HG03060 (cell line): ENCODE measurements at regions not wholly inside any gene's neighbourhood (a gene's known extent, or its start where the extent isn't known, plus 50 kb on each side); places are given as distances from the start of the nearest gene placed in this dataset.

Source experiments
- ATAC-seq: cut with Tn5 transposase; IDR thresholded peaks from one replicate; pipeline ENCODE4 v1.9.1; 2021; ENCODE audit warnings: low read depth, moderate number of reproducible peaks; ENCODE audit not compliant: unreplicated experiment

DNA sequence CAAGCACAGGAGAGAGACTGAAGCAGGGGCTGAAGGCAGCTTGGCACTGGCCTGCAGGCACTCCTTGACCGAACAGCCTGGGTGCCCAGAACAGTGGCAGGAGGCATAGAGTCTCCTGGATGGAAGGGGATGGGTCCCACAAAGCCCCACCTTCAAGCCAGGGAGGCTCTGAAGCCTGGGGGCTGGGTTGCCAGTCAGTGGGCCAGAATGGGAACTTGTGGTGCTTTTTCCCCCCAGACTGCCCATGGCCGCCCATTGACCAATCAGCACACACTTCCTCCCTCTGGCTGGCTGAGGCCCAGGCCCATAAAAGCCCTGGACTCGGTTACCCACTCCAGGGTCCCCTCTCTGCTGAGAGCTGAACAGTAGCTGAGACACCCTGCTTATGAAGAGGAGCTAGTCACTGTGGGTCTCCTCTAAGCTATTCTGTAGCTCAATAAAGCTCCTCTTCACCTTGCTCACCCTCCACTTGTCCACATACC lies 109.6 kb downstream of the ELAPOR2 start:
- ATAC-seq: no peak

DNA sequence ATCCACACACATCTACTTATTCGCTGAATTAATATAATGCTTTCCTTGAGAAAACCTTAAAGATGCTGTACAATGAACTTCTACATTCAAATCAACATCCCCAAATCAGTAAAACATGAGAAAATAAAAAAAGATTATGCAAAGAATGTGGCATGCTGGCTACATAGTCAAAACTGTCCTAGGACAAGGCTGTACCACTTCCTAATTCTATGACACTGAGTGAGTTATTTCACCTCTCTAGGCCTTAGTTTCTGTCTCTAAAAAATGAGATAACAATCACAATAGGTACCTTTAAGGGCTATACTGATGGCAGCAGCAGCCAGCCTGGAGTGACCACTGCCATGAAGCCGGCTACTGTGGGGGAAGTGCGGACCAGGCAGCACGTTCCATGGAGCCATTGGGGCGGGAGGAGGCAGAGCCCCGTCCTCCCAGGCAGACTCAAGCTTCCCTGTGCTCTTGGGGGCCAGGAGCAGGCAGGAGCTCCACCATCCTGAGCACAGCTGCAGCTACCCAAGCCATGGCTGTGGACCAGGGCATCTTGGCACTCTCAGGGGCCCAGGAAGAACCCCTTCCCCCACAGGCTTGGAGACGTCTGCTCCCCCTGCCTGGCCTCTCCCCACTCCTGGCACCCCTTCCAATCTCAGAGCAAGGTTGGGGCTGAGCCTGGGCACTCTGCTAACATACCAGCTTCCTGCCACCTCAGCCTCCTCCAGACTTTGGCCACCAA lies 110.2 kb downstream of the ELAPOR2 start:
- ATAC-seq: peak; percentile 96

DNA sequence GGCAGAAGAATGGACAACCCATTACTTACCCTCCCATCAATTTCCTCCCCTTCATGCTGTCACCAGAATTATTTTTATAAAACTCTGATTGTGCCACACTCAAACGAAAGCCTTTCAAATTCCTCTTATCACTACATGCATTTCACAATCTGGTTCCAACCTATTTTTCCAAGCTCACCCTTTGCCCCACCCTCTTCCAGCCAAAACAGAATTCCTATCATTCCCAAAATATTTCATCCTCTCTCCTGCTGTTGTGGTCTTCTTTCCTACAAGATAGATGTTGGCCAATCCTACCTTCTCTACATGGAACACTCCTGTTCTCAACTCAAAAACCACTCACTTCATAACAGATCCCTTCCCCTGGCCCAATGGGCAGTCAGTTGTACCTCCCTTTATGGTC lies 111.5 kb downstream of the ELAPOR2 start:
- no peak for ATAC-seq

DNA sequence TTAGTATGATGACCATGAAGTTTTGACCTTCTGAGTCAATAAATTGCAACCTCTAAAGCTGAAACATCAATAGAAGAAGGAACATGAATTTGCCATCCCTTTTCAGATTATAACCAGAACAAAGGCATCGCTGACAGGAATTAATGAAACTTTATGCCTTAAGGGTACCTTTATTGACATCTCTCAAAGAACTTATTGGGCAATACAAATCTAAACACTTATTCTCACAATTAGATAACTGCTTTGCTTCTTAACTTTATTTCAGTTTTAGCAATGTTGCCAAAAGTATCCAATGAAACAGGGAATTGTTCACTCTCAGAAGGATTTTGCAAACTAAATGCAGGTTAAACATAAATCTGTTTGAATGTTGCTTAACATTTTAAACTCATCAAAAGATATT lies 116.0 kb downstream of the ELAPOR2 start:
- ATAC-seq: no peak

DNA sequence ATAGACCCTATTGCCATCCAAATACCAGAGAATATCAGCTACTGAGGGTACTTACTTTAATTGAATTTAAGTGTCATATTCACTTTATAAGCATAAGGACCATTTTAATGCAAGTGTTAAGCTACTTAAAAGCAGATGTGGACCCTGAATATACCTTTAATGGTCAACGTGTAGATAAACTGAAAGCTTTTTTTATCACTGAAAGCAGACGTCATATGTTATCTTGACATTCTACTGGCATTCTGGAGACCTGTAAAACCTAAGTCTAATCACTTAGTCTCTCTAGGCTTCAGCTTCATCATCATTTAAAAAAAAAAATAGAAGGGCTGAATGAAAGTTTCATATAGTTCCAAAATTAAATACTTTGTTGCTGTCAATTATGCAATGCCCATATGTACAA lies 116.5 kb downstream of the ELAPOR2 start:
- no peak for ATAC-seq

DNA sequence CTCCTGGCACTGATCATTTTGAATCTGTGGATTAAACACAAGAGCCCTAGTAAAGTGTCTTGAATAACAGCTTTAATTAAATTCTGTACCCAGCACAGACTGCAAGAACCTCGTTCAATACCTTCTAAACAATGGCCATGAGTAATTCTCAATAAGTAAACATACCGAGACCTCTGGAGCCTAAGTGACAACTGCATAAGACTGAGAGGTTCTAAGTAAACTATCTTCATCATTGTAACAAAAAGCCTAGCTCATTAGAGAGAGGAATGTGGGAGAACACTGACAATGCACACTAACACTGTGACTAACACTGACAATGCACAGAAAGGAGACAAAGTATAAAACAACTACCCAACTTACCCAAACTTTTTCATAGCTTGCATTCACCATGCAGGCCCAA lies 117.4 kb downstream of the ELAPOR2 start:
- ATAC-seq: no peak

DNA sequence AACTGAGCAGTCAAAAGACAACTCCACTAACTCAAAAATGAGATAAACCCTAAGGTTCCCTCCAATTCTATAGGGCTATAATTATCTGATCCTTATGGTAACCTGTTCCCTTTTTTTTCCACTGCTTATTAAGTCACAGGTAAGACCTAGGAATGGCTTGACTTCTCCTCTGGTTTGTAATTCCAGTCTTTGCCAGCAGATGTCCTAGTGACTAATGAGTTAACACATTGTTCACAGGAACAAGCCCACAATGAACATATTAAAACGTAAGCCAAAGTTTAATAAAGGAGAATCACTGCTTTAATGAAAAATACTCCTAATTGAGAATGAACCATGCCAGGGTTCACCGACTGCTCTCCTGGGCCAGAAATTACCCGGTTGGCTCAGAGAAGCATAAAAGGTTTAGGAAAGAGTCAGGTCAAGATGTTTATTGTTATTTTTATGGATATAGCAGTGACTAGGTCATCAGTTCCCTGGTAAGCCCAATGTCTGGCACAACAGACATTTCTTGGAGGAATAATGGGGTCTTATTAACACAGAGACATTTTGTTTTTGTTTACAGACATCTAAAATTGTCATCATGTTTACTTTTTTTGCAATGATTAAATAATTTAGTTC lies 120.1 kb downstream of the ELAPOR2 start:
- peak; percentile 81 for ATAC-seq

DNA sequence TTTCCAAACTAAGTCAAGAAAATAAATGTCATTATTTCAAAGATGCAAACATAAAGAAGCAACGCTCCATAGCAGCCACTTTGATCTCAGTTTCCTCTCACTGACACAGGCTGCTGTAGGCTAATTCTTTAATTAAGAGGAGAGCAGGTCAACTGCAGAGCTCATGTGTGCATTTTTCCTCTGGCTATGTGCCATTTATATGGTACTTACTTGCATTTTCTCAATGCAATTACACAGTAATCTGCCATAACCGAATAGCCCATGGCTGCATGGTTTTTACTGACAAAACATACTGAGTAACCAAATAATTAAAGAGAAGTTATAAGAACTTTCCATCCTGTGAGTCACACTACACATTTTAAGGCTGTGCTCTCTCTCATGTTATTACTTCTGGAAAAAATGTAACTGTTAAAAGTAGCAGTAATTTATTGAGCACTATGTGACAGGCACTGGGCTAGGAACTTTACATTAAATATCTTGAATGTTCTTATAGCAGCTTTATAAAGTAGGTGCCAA lies 122.0 kb downstream of the ELAPOR2 start:
- ATAC-seq: no peak

DNA sequence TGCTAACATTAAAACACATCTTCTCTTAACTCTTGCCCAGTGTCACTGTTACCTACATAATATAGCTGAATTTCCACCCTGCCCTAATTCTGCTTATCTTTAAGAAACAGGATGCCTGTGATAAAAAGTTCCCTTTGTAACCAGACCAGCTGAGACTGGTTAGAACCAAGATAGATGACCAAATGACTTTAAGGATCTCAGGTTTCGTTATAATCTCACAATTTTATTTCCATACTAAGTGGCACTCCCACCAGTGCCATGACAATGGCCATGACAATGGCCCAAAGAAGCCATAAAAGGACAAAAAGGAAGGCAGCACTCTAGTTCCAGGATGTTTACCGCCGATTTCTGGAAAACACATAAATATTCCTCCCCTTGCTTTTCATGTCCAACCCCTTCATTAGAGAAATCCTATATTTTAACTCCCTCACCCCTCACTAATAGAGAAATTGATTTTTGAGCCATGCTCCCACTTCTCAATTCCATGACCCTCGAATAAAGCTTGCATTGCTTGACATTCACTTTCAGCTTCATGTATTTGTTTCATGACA lies 126.1 kb downstream of the ELAPOR2 start:
- no peak for ATAC-seq

DNA sequence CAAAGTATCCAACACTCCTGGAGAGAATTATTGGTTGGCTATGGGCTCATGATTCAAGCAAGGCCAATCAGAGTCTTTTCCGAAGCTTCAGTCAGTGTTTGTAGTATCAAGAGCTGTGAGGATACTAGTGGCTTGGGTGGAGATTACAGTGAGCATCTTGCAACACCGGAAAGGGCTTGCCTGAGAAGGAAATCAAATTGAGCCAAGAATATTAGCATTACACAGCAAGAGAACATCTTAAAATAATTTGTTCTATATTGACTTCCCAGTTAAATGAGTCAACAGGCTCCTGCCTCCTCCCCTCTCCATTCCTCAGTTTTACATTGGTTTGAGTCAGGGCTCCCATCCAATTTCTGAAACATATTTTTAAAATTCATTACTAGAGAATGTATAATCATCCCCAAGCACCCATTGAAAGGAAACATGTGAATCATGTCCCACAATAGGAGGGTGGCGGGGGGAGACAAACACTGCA lies 127.4 kb downstream of the ELAPOR2 start:
- no peak for ATAC-seq

DNA sequence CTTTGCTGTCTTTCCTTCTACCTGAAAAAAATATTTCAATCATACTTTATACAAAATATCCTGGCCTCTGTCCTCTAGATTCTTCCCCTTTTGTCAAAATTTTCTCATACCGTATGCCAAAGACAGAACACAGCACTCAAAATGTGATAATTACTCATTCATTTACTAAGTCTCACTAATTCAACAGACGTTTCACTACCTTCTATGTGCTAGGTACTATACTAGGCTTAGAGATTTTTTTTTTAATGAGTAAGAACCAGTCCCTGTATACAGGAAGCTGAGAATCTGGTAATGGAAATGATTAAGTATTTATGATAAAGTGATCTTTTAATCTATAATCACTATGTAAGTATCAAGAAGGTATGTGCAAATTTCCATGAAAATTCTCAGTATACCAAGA lies 128.0 kb downstream of the ELAPOR2 start:
- ATAC-seq: no peak

DNA sequence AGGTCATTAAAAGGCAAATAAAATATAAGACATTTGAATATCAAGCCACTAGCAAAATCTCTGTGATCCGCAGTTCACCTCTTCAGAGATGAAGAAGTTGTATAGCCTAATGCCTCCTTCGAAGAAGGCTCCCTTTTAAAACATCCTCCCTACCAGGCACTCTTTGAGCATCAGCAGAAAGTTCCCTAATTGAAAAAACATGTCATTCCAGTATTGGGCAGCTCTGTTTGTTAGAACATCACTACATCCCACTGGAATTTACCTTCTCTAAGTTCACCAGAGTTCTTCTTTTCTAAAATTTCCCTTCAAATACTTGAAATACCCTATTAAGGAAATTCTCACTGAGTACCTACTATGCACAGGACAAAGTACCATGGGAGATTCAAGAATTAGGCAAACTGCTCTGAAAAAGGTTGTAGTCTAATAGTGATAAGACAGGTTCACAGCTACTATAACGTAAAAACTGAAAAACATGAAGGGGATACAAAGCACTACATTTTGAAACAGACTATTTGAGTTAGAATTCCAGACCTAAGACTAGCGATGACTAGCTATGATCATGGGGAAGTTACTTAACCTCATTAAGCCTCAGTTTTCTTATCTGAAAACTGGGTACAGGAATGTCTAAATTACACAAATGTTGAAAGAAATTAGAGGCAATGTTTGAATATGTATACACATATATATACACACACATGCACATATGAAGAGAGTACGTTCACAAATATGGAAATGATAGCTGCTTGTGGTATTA lies 128.7 kb downstream of the ELAPOR2 start:
- no peak for ATAC-seq

DNA sequence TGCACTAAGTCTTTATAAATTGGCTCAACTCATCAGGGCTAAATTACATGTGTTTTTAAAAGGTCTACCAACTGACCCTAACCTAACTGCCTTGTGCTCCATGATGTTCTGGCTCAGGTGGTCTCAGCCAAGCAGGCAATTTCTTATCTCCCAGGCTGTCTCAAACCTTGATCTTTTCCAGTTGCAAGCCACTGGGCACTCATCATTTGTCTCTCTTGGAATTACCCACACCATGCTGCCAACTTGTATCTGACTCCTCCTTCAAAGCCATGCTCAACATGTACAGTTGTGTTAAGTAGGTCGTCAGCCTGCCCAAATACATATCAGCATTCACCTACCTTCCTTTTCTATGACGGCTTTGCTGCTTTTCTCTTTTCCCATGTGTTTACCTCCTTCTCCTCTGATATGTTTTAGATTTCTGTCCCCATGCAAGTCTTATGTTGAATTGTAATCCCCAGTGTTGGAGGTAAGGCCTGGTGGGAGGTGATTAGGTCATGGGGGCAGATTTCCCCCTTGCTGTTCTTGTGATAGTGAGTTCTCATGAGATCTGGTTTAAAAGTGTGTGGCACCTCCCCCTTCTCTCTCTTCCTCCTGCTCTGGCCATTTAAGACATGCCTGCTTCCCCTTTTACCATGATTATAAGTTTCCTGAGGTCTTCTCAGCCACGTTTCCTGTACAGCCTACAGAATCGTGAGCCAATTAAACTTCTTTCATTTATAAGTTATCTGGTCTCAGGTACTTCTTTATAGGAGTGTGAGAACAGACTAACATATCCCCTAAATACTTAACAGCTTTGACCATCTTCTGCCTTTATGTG lies 130.0 kb downstream of the ELAPOR2 start:
- no peak for ATAC-seq

DNA sequence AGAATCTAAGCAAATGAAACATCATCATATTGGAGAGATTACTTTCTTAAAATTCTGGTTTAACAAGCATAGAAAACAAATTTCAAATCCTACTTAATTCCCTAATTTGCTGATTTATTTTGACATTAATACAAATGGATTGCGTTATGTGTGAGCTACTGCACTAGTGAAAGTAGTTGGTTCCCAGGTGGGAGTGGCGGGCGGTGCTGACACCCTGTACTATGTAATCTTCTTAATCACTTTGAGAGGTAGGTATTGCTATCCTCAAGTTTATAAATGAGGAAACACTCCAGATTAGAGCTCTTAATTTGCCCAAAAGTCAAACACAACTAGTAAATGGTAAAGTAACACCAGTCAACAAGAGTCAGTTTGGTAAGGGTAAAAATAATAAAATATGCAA lies 131.1 kb downstream of the ELAPOR2 start:
- ATAC-seq: no peak

DNA sequence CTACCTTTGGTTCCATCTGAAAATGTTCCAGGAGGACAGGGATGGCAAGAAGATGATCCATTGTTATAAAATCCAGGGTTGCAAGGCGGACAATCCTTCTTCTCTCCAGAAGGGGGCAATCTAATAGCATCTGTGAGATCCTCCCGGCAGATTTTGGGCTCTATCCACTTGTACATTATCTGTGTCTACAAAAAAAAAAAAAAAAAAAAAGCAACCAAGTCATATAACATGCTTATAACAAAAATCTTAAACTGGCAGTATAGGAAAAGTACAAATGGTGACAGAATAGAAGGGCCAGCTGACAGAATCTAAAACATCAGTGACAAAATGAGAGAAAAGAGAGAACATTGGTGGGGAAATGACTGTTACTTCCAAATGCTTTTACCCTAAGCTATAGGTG lies 132.7 kb downstream of the ELAPOR2 start:
- no peak for ATAC-seq

DNA sequence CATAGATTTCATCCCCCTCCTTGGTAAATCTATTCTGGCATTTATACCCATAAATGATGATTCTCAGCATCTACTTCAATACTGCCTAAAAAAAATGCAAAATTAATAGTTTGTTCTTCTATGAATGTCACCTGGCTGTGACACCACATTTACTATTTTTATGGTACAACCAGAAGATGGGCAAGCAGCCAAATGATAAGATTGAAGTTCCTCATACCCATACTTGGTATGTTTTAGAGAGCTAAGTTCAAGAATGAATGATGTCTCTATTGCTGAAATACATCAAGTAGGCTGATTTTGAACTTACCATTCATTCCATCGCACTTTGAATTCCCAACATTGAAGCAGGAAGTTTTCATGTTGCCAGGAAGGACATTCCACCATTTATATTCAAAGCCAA lies 134.2 kb downstream of the ELAPOR2 start:
- no peak for ATAC-seq

DNA sequence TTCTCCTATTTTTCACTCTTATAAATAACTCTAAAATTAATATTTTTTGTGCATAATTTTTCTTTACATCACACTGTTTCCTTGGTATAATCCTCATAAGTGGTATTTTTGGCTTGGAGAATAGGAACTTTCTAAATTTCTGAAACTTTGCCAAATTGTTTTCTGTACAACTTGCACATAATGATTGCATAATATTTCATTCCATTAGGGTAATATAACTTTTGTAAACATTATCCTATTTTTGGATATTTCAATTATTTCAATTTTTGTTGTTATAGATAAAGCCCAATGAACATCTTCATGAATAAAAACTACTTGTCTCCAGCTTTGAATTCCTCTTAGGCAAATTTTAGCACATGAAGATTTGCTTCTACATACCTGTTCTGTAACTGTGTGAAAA lies 135.9 kb downstream of the ELAPOR2 start:
- ATAC-seq: no peak

DNA sequence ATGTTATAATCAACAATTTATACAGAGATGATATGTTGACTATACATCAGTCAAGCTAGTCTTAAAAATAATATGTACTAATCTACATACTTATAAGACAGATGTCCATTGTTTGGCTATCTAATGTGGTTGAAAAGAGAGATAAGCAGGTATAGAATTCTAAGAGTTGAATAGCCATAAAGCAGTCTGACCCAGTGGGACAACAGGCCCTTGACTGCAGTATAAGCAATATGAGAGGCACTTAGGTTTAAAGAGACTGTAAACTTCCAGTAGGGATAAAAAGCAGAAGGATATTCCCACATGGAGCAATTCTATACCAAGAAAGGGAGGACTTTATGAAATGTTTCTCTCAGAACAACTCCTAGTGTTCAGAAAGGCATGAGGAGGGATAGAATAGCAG lies 139.3 kb downstream of the ELAPOR2 start:
- no peak for ATAC-seq

DNA sequence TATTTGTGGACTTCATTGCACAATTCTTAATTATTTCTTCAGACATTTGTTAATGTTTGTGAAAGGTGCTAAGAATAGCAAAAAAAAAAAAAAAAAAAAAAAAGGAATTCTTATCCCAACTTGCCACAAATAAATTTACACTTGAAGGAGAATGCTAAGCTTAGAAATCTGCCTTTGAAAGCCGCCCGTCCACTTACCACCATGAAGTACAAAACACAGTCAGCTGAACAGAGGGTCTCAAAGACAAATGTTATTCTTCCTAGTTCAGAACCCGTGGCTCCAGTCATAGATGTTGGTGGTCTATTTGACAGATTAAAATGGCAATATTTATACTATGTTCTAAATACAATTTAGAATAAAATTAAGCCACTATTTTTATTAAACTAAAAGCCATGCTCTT lies 141.2 kb downstream of the ELAPOR2 start:
- ATAC-seq: no peak

DNA sequence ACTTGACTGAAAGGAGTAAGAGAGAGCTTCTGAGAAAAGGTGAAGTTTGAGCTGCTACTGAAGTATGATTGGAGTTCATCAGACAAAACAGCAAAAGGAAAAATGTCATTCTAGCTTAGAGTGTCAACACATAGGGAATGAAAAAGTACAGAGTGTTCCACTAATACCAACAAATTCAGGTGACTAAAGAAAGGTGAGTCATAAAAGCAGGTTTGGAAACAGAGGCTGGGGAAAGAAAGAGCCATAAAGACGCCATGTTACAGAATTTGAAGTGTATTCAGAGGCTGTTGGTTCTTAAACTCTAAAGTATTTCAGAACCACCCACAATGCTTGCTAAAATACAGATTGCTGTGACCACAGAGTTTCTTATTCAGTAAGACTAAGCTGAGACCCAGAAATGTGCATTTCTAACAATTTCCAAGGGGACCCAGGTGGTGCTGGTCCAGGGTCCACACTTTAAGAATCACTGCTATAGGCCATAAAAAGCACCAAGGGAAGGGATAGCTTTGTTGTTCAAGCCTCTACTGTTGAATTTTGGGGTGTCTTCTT lies 143.1 kb downstream of the ELAPOR2 start:
- no peak for ATAC-seq
